GM19397 (cell line): ENCODE measurements at regions not wholly inside any gene's neighbourhood (a gene's known extent, or its start where the extent isn't known, plus 50 kb on each side); places are given as distances from the start of the nearest gene placed in this dataset.

Source experiments
- ATAC-seq: cut with Tn5 transposase; IDR thresholded peaks from one replicate; pipeline ENCODE4 v1.9.1; 2021; ENCODE audit warnings: mild to moderate bottlenecking, moderate library complexity; ENCODE audit not compliant: unreplicated experiment

- ATAC-seq: no peak
These were observed 497.7 kb downstream of the FGF9 start for GRCh38 chr13:22168437-22169190.

- ATAC-seq: no peak
These were observed 498.6 kb downstream of the FGF9 start for GRCh38 chr13:22169473-22169872.

GRCh38 chr13:22173610-22174009, 502.7 kb downstream of the FGF9 start:
- ATAC-seq: no peak

GRCh38 chr13:22175241-22175640, 504.4 kb downstream of the FGF9 start:
- no peak for ATAC-seq

- no peak for ATAC-seq
These were observed 504.9 kb downstream of the FGF9 start for GRCh38 chr13:22175815-22176214.

GRCh38 chr13:22176968-22177520, 506.2 kb downstream of the FGF9 start:
- ATAC-seq: no peak

GRCh38 chr13:22178878-22179277, 508.0 kb downstream of the FGF9 start:
- ATAC-seq: no peak

GRCh38 chr13:22187329-22187728, 516.5 kb downstream of the FGF9 start:
- ATAC-seq: no peak

GRCh38 chr13:22189176-22190048, 518.5 kb downstream of the FGF9 start:
- no peak for ATAC-seq

- ATAC-seq: no peak
These were observed 522.2 kb downstream of the FGF9 start for GRCh38 chr13:22193070-22193469.

- ATAC-seq: no peak
These were observed 523.4 kb downstream of the FGF9 start for GRCh38 chr13:22194106-22194805.

- ATAC-seq: no peak
These were observed 524.9 kb downstream of the FGF9 start for GRCh38 chr13:22195726-22196125.

- ATAC-seq: no peak
These were observed 525.9 kb downstream of the FGF9 start for GRCh38 chr13:22196777-22197176.

GRCh38 chr13:22198001-22198400, 527.1 kb downstream of the FGF9 start:
- ATAC-seq: no peak

- no peak for ATAC-seq
These were observed 527.9 kb downstream of the FGF9 start for GRCh38 chr13:22198641-22199217.

- ATAC-seq: no peak
These were observed 529.6 kb downstream of the FGF9 start for GRCh38 chr13:22200440-22200839.

GRCh38 chr13:22201375-22201925, 530.6 kb downstream of the FGF9 start:
- no peak for ATAC-seq

GRCh38 chr13:22210134-22210930, 539.5 kb downstream of the FGF9 start:
- no peak for ATAC-seq

GRCh38 chr13:22211876-22212275, 541.0 kb downstream of the FGF9 start:
- no peak for ATAC-seq

- no peak for ATAC-seq
These were observed 541.7 kb downstream of the FGF9 start for GRCh38 chr13:22212576-22212975.
